Breast epithelium (tissue), 4 donors: ENCODE measurements at regions not wholly inside any gene's neighbourhood (a gene's known extent, or its start where the extent isn't known, plus 50 kb on each side); places are given as distances from the start of the nearest gene placed in this dataset.

ENCODE experiments used
- DNase-seq, 2 donors: peaks; one replicate each; pipeline ENCODE4 v3.0.0-alpha.2; 2019; ENCODE audit warnings: low spot score in 2 of 2
- H3K27ac ChIP-seq, 2 donors: fragments of 200-600 bp; sonication (generic) in 1 of 2; one replicate each; pipeline ENCODE4 v1.5.1; 2016 to 2019; ENCODE audit warnings: mild to moderate bottlenecking in 1 of 2
- H3K27me3 ChIP-seq, 2 donors: fragments of 200-600 bp; sonication (generic) in 1 of 2; one replicate each; pipeline versions ENCODE4 v1.5.1 to v1.6.0; 2017 to 2019; ENCODE audit warnings: control low read depth in 1 of 2, mild to moderate bottlenecking in 1 of 2
- H3K36me3 ChIP-seq: fragments of 200-600 bp; one replicate; pipeline ENCODE4 v1.5.1; 2019
- H3K4me1 ChIP-seq, 2 donors: fragments of 200-600 bp; sonication (generic); one replicate each; pipeline ENCODE4 v1.5.1; 2016 to 2019; ENCODE audit warnings: control low read depth in 1 of 2
- H3K4me3 ChIP-seq, 3 donors: fragments of 200-600 bp; sonication (generic); 1 replicate in 2 of 3; 2 replicates in 1 of 3; pipeline ENCODE4 v1.5.1; 2016 to 2019; ENCODE audit warnings: mild to moderate bottlenecking in 3 of 3, moderate library complexity in 2 of 3
- H3K9me3 ChIP-seq, 2 donors: fragments of 200-600 bp; sonication (generic) in 1 of 2; one replicate each; pipeline ENCODE4 v1.5.1; 2016 to 2019; ENCODE audit warnings: control low read depth in 1 of 2
- POLR2A ChIP-seq: fragments of 450-650 bp; IDR thresholded peaks from one replicate; pipeline ENCODE4 v1.6.1; 2016; ENCODE audit warnings: antibody characterized with exemption, mild to moderate bottlenecking, moderate library complexity
- POLR2AphosphoS5 ChIP-seq, 3 donors: sonication (generic); formaldehyde crosslinking; IDR thresholded peaks; one replicate each; pipeline ENCODE4 v1.6.1; 2017; ENCODE audit warnings: antibody characterized with exemption in 3 of 3
- intact Hi-C: fragments of 100-400 bp; cut with DNase I; formaldehyde crosslinking; loops from one replicate; pipeline ENCODE4 v1.15.1; 2023; ENCODE audit warnings: low total_unique reads
- TF ChIP-seq, protein P1 (sequence below), 3 donors: fragments of 450-650 bp; IDR thresholded peaks; one replicate each; pipeline ENCODE4 v1.5.1; 2016 to 2017; ENCODE audit warnings: antibody characterized with exemption in 3 of 3, mild to moderate bottlenecking in 3 of 3, moderate library complexity in 3 of 3

DNA sequence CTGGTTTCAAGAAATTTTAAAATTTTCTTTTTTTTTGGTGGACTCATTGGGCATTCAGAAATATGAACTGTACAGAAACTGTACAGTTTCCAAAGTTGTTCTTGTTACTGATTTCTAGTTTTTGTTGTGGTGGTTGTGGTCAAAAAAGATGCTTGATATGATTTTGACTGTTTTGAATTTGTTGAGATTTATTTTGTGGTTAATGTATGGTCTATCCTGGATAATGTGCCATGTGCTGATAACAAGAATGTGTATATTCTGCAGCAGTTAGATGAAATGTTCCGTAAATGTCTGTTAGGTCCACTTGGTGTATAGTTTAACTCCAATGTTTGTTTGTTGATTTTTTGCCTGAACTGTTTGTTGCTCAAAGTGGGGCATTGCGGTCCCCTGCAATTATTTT is 127.6 kb upstream of the NUDT6 start:
- TF ChIP-seq, protein P1, sequence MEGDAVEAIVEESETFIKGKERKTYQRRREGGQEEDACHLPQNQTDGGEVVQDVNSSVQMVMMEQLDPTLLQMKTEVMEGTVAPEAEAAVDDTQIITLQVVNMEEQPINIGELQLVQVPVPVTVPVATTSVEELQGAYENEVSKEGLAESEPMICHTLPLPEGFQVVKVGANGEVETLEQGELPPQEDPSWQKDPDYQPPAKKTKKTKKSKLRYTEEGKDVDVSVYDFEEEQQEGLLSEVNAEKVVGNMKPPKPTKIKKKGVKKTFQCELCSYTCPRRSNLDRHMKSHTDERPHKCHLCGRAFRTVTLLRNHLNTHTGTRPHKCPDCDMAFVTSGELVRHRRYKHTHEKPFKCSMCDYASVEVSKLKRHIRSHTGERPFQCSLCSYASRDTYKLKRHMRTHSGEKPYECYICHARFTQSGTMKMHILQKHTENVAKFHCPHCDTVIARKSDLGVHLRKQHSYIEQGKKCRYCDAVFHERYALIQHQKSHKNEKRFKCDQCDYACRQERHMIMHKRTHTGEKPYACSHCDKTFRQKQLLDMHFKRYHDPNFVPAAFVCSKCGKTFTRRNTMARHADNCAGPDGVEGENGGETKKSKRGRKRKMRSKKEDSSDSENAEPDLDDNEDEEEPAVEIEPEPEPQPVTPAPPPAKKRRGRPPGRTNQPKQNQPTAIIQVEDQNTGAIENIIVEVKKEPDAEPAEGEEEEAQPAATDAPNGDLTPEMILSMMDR (IDR thresholded peaks at IDR 0.05): no peak
- TF ChIP-seq POLR2AphosphoS5 (IDR thresholded peaks at IDR 0.05) (no peak), POLR2A (no peak)
- no peaks in the 10 kb centered on the region for H3K36me3 ChIP-seq
- no peak for DNase-seq
- peaks cover 4 to 37% of the 10 kb centered on the region in 2 donors for H3K9me3 ChIP-seq
- no peak overlapping the region for H3K4me3 ChIP-seq
- intact Hi-C loops: no loop called here
- no peaks in the 10 kb centered on the region for H3K4me1 ChIP-seq
- no peaks in the 10 kb centered on the region for H3K27me3 ChIP-seq
- no peak overlapping the region for H3K27ac ChIP-seq

DNA sequence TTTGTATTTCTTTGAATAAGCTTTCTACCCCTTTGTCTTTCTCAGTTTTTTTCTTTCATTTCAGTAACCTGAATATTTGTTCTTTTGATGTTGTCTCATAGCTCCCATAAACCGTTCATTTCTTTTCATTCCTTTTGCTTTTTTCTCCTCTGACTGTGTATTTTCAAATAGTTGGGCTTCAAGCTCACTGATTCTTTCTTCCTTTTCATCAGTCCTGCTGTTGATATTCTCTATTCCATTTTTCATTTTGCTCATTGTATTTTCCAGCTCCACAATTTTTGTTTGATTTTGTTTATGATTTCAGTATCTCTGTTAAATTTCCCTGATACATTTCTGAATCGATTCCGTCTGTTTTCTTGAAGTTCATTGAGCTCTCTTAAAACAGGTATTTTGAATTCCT is 129.6 kb upstream of the NUDT6 start:
- no peak for TF ChIP-seq POLR2A
- no peak for TF ChIP-seq POLR2AphosphoS5 (IDR thresholded peaks at IDR 0.05)
- TF ChIP-seq, protein P1 (IDR thresholded peaks at IDR 0.05): no peak
- no peaks in the 10 kb centered on the region for H3K27me3 ChIP-seq
- intact Hi-C loops: no loop called here
- H3K9me3 ChIP-seq: peaks cover 4 to 31% of the 10 kb centered on the region in 2 donors
- H3K36me3 ChIP-seq: no peaks in the 10 kb centered on the region
- H3K4me1 ChIP-seq: no peaks in the 10 kb centered on the region
- no peak overlapping the region for H3K4me3 ChIP-seq
- no peak overlapping the region for H3K27ac ChIP-seq
- DNase-seq: no peak

DNA sequence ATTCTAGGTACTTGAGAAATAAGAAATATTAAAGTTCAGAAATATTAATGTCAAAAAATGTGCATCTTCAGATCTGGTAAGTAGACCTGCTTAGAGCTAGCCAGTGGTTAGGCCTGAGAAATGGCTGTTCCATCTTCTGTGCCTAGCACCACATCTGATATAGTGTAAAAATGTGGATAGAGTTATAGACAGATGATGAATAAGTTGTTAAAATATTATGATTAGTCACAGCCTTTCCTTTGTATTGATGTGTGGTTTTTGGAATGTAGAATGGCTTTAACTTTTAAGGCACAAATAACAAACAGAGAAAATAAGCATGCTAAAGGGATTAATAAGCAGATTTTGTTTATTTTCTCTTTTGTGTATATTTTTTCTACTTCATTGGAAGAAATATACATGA is 133.5 kb upstream of the NUDT6 start:
- no peaks in the 10 kb centered on the region for H3K4me1 ChIP-seq
- no peak overlapping the region for H3K27ac ChIP-seq
- DNase-seq: no peak
- intact Hi-C loops: no loop called here
- TF ChIP-seq POLR2A: no peak
- TF ChIP-seq, protein P1 (IDR thresholded peaks at IDR 0.05): no peak
- TF ChIP-seq POLR2AphosphoS5 (IDR thresholded peaks at IDR 0.05): no peak
- H3K36me3 ChIP-seq: no peaks in the 10 kb centered on the region
- H3K27me3 ChIP-seq: no peaks in the 10 kb centered on the region
- no peak overlapping the region for H3K4me3 ChIP-seq
- peaks cover under 1 to 13% of the 10 kb centered on the region in 2 donors for H3K9me3 ChIP-seq

DNA sequence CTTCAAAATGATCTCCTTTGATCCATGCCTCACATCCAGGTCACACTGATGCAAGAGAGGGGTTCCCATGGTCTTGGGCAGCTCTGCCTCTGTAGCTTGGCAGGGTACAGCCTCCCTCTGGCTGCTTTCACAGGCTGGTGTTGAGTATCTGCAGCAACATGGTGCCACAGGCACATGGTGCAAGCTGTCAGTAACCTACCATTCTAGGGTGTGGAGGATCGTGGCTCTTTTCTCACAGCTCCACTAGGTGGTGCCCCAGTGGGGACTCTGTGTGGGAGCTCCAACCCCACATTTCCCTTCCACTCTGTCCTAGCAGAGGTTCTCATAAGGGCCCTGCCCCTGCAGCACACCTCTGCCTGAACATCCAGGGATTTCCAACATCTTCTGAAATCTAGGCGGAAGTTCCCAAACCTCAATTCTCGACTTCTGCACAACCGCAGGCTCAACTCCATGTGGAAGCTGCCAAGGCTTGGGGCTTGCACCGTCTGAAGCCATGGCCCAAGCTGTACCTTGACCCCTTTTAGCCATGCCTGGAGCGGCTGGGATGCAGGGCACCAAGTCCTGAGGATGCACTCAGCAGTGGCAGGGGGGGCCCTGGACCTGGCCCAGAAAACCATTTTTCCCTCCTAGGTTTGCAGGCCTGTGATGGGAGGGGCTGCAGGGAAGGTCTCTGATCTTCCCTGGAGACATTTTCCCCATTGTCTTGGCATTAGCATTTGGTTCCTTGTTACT is 137.8 kb upstream of the NUDT6 start:
- H3K27ac ChIP-seq: no peak overlapping the region
- intact Hi-C loops: no loop called here
- no peak for DNase-seq
- H3K9me3 ChIP-seq: no peaks in the 10 kb centered on the region
- H3K36me3 ChIP-seq: no peaks in the 10 kb centered on the region
- no peak for TF ChIP-seq POLR2AphosphoS5 (IDR thresholded peaks at IDR 0.05)
- TF ChIP-seq, protein P1 (IDR thresholded peaks at IDR 0.05): no peak
- TF ChIP-seq POLR2A: no peak
- no peaks in the 10 kb centered on the region for H3K4me1 ChIP-seq
- H3K4me3 ChIP-seq: no peak overlapping the region
- no peaks in the 10 kb centered on the region for H3K27me3 ChIP-seq

DNA sequence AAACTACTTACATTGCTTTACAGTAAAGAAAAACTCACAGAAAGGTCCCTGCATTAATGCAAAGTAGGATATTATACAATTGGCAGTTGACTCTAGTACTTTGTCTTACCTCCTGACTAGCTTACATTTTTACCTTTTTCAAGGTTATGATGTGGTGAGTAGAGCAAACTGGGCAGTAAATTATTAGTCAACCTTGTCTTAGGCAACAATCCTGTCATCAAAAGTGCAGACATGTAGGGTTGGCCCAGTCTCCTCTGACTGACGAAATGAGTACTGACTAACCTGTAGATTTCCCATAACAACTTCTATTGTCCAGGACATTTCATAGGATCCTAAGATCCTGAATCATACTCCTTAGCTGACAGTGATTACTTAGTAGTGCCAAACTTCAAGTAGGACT is 142.0 kb upstream of the NUDT6 start:
- intact Hi-C loops: no loop called here
- no peak overlapping the region for H3K27ac ChIP-seq
- no peaks in the 10 kb centered on the region for H3K27me3 ChIP-seq
- no peaks in the 10 kb centered on the region for H3K4me1 ChIP-seq
- H3K4me3 ChIP-seq: no peak overlapping the region
- TF ChIP-seq, protein P1 (IDR thresholded peaks at IDR 0.05): no peak
- no peaks in the 10 kb centered on the region for H3K36me3 ChIP-seq
- no peaks in the 10 kb centered on the region for H3K9me3 ChIP-seq
- no peak for DNase-seq
